ENCODE measurements at regions not wholly inside any gene's neighbourhood (a gene's known extent, or its start where the extent isn't known, plus 50 kb on each side); places are given as distances from the start of the nearest gene placed in this dataset.

GRCh38 chr13:111548805-111549204 is 228.4 kb downstream of the TEX29 start:
- Histone ChIP-seq H3F3A (replicated peaks; ENCODE audit: insufficient read depth) (no peaks in the 10 kb centered on the region), H3K4me1 (ENCODE audit: control insufficient read depth in 1 of 2, insufficient read depth in 2 of 2, low read depth in 1 of 2, low read length in 1 of 2) (no peaks in the 10 kb centered on the region), H2AFZ (ENCODE audit: low read depth) (no peak overlapping the region), H3K9ac (no peak overlapping the region), H4K20me1 (ENCODE audit: insufficient read depth) (no peaks in the 10 kb centered on the region), H3K27me3 (ENCODE audit: insufficient read depth) (no peaks in the 10 kb centered on the region), H3K79me2 (ENCODE audit: insufficient read depth) (no peaks in the 10 kb centered on the region), H3K9me3 (no peaks in the 10 kb centered on the region), H3K36me3 (replicated peaks in 1 of 2; ENCODE audit: control insufficient read depth in 1 of 2, insufficient read depth in 2 of 2, low read length in 1 of 2) (no peaks in the 10 kb centered on the region), H3K4me2 (no peak overlapping the region), H3K4me3 (ENCODE audit: low read depth in 2 of 2, low read length in 1 of 2) (no peak overlapping the region), H3K9me2 (no peaks in the 10 kb centered on the region), H3K27ac (ENCODE audit: low read depth in 2 of 2, low read length in 1 of 2) (no peak overlapping the region)
- POLR2A ChIA-PET = no interaction called here
- WGBS (ENCODE audit: low lambda C conversion rate) = 3% methylated on average over 8 of the region's 10 CpGs
- DNase-seq = no peak
- CTCF ChIA-PET = no interaction called here
- TF ChIP-seq ELF1 (IDR thresholded peaks at IDR 0.05) (no peak), MAX (IDR thresholded peaks at IDR 0.05; ENCODE audit: low read depth) (no peak), GABPA (IDR thresholded peaks at IDR 0.05; ENCODE audit: low read depth) (no peak), NFIC (IDR thresholded peaks at IDR 0.05; ENCODE audit: borderline replicate concordance) (no peak), YY1 (IDR thresholded peaks at IDR 0.05; ENCODE audit: low read depth) (no peak), CTCF (IDR thresholded peaks at IDR 0.05) (no peak), GATA2 (CRISPR knock-in tag; IDR thresholded peaks at IDR 0.05) (no peak), RXRA (IDR thresholded peaks at IDR 0.05; ENCODE audit: borderline replicate concordance, low read depth) (no peak), REST (IDR thresholded peaks at IDR 0.05; ENCODE audit: low read depth, low read length) (no peak), TAF1 (IDR thresholded peaks at IDR 0.05; ENCODE audit: borderline replicate concordance, low read depth, low read length) (no peak), CHD2 (IDR thresholded peaks at IDR 0.05; ENCODE audit: low read length, partially characterized antibody) (no peak), PBX3 (IDR thresholded peaks at IDR 0.05) (no peak), EZH2phosphoT487 (IDR thresholded peaks at IDR 0.05; ENCODE audit: borderline replicate concordance, low read depth) (no peak), IRF3 (IDR thresholded peaks at IDR 0.05; ENCODE audit: low read depth, low read length) (no peak), TCF12 (IDR thresholded peaks at IDR 0.05) (no peak), EP300 (IDR thresholded peaks at IDR 0.05; ENCODE audit: borderline replicate concordance in 1 of 2, low read depth in 1 of 2, low read length in 1 of 2) (no peak)

Measured in SK-N-SH (cell line).